K562 (cell line): ENCODE measurements at regions not wholly inside any gene's neighbourhood (a gene's known extent, or its start where the extent isn't known, plus 50 kb on each side); places are given as distances from the start of the nearest gene placed in this dataset.

ENCODE experiments used
- ATAC-seq: fragments of 200-7000 bp; cut with Tn5 transposase; 3 replicates; pipeline ENCODE4 v1.9.1; 2020; ENCODE audit warnings: moderate library complexity
- BruUV-seq: library from RNA; stranded (reverse); fragments of 400-500 nt; replicated peaks from 2 replicates; lab custom pipeline; 2021; lab: Mats Ljungman, UMichigan
- CTCF ChIA-PET: fragments of 300-600 bp; formaldehyde crosslinking; extraction: SDS; loops from one replicate; lab custom pipeline; 2021; ENCODE audit warnings: low intra/inter-chr PET ratio; lab: Yijun Ruan, JAX
- POLR2A ChIA-PET: fragments of 300-600, 350-650 bp; sonication (Branson Sonifier 250); formaldehyde crosslinking; extraction: SDS; loops from one replicate; lab custom pipeline; 2021; ENCODE audit warnings: antibody characterized with exemption, inconsistent platforms; lab: Yijun Ruan, JAX
- DNase-seq, 4 experiments: peaks; one replicate each; pipeline versions ENCODE4 v3.0.0 to v3.0.0-alpha.2; 2011 to 2018; ENCODE audit warnings: low spot score in 3 of 4, mixed read lengths in 3 of 4; ENCODE audit errors: extremely low read depth in 1 of 4
- FAIRE-seq: peaks from 2 replicates; lab custom pipeline; 2011; peaks lifted over from hg19 to GRCh38; lab: Jason Lieb, UNC
- H2AFZ ChIP-seq: 2 replicates; pipeline ENCODE4 v1.6.0; 2011; ENCODE audit warnings: low read depth, low read length, control low read depth, inconsistent platforms
- H3K27ac ChIP-seq: fragments of 200-600 bp; 3 replicates; pipeline ENCODE4 v1.8.0; 2011; ENCODE audit warnings: low read depth, mild to moderate bottlenecking, control low read depth, inconsistent platforms, low read length, moderate library complexity, mixed read lengths; ENCODE audit errors: extremely low read depth
- H3K27me3 ChIP-seq, 2 experiments: fragments of 300-600 bp in 1 of 2; 2 replicates in 1 of 2; 3 replicates in 1 of 2; pipeline versions ENCODE4 v1.6.0 to v1.8.0; 2011; ENCODE audit warnings: inconsistent platforms in 2 of 2, low read length in 2 of 2, mild to moderate bottlenecking in 1 of 2, mixed read lengths in 1 of 2, moderate library complexity in 1 of 2; ENCODE audit not compliant: control insufficient read depth in 2 of 2, insufficient read depth in 2 of 2
- H3K36me3 ChIP-seq: fragments of 300-600 bp; 3 replicates; pipeline ENCODE4 v1.8.0; 2011; ENCODE audit warnings: mild to moderate bottlenecking, low read length, inconsistent platforms; ENCODE audit not compliant: control insufficient read depth, insufficient read depth
- H3K4me1 ChIP-seq, 2 experiments: fragments of 200-600 bp in 1 of 2; replicated peaks in 1 of 2; 2 replicates in 1 of 2; 3 replicates in 1 of 2; pipeline versions ENCODE4 v1.5.1 to v1.8.0; 2011; ENCODE audit warnings: inconsistent platforms in 2 of 2, low read length in 2 of 2, mild to moderate bottlenecking in 1 of 2, mixed read lengths in 1 of 2, moderate library complexity in 1 of 2; ENCODE audit not compliant: control insufficient read depth in 2 of 2, insufficient read depth in 2 of 2
- H3K4me2 ChIP-seq: 2 replicates; pipeline ENCODE4 v1.6.1; 2011; ENCODE audit warnings: low read length, control low read depth, inconsistent platforms, mixed read lengths; ENCODE audit not compliant: insufficient read depth
- H3K4me3 ChIP-seq: fragments of 200-600 bp; sonication (generic), shearing (Covaris generic); 2 replicates; pipeline ENCODE4 v1.5.1; 2016; ENCODE audit warnings: control low read depth, inconsistent platforms
- H3K79me2 ChIP-seq: fragments of 200-600 bp; 3 replicates; pipeline ENCODE4 v1.8.0; 2011; ENCODE audit warnings: low read length, inconsistent platforms; ENCODE audit not compliant: control insufficient read depth, insufficient read depth
- H3K9ac ChIP-seq, 2 experiments: 2 replicates each; pipeline versions ENCODE4 v1.6.0 to v1.6.1; 2011; ENCODE audit warnings: low read depth in 2 of 2, low read length in 2 of 2, control low read depth in 1 of 2, inconsistent platforms in 1 of 2, mild to moderate bottlenecking in 1 of 2, mixed read lengths in 1 of 2; ENCODE audit not compliant: insufficient read depth in 1 of 2
- H3K9me1 ChIP-seq: one replicate; pipeline ENCODE4 v1.6.0; 2011; ENCODE audit warnings: inconsistent platforms, mild to moderate bottlenecking, low read length, moderate library complexity; ENCODE audit not compliant: control insufficient read depth, insufficient read depth
- H3K9me3 ChIP-seq: replicated peaks from 2 replicates; pipeline ENCODE4 v1.5.1; 2011; ENCODE audit warnings: low read depth, low read length, inconsistent platforms; ENCODE audit not compliant: control insufficient read depth, insufficient read depth
- H4K20me1 ChIP-seq: replicated peaks from 2 replicates; pipeline ENCODE4 v1.6.1; 2011; ENCODE audit warnings: low read length, inconsistent platforms, mixed read lengths; ENCODE audit not compliant: control insufficient read depth, insufficient read depth
- BRD9 ChIP-seq: fragments of 450-650 bp; IDR thresholded peaks from 2 replicates; pipeline ENCODE4 v1.6.1; 2018; ENCODE audit warnings: low read depth; ENCODE audit not compliant: partially characterized antibody
- FUS ChIP-seq: fragments of 200-400 bp; formaldehyde crosslinking; optimal IDR thresholded peaks from 2 replicates; pipeline ENCODE3; 2017; ENCODE audit warnings: low read depth, low read length
- HEY1 ChIP-seq: fragments of 250-450 bp; sonication (Bioruptor Pico); IDR thresholded peaks from 2 replicates; pipeline ENCODE4 v1.5.0; 2020; ENCODE audit warnings: mild to moderate bottlenecking, moderate library complexity, borderline replicate concordance
- HLTF ChIP-seq: fragments of 450-650 bp; IDR thresholded peaks from 2 replicates; pipeline ENCODE4 v1.6.1; 2016
- JUNB ChIP-seq: fragments of 450-650 bp; formaldehyde crosslinking; conservative IDR thresholded peaks from 2 replicates; pipeline ENCODE4 v1.4.0; 2020; ENCODE audit warnings: mild to moderate bottlenecking
- KLF1 ChIP-seq: fragments of 450-650 bp; IDR thresholded peaks from 2 replicates; pipeline ENCODE4 v1.6.1; 2016; ENCODE audit warnings: missing genetic modification characterization, missing compliant biosample characterization
- LCOR ChIP-seq: sonication (generic); formaldehyde crosslinking; IDR thresholded peaks from 2 replicates; pipeline ENCODE4 v1.8.0; 2022; ENCODE audit warnings: mild to moderate bottlenecking, missing genetic modification reagents
- NEUROD1 ChIP-seq: fragments of 150-350 bp; IDR thresholded peaks from 2 replicates; pipeline ENCODE4 v1.6.1; 2014; ENCODE audit warnings: borderline replicate concordance, low read length, low read depth; ENCODE audit not compliant: partially characterized antibody
- NR2F6 ChIP-seq: fragments of 450-650 bp; formaldehyde crosslinking; IDR thresholded peaks from 2 replicates; pipeline ENCODE4 v1.4.0; 2020; ENCODE audit warnings: mild to moderate bottlenecking
- POLR2G ChIP-seq: fragments of 200-400 bp; formaldehyde crosslinking; IDR thresholded peaks from 2 replicates; pipeline ENCODE4 v1.6.1; 2017; ENCODE audit warnings: low read depth, mild to moderate bottlenecking, antibody characterized with exemption, low read length, moderate library complexity
- POLR2H ChIP-seq: IDR thresholded peaks from 2 replicates; pipeline ENCODE4 v1.6.1; 2016; ENCODE audit warnings: missing genetic modification characterization, low read depth, mild to moderate bottlenecking, control low read depth, missing compliant biosample characterization, moderate library complexity
- RAD21 ChIP-seq, 2 experiments: fragments of 250-450 bp in 1 of 2; fragments of 450-650 bp in 1 of 2; sonication (Bioruptor Pico) in 1 of 2; formaldehyde crosslinking in 1 of 2; IDR thresholded peaks in 1 of 2; conservative IDR thresholded peaks in 1 of 2; 2 replicates each; pipeline versions ENCODE4 v1.4.0 to v1.8.0; 2020 to 2022; ENCODE audit warnings: mild to moderate bottlenecking in 2 of 2, moderate library complexity in 1 of 2
- RBM25 ChIP-seq: fragments of 200-400 bp; formaldehyde crosslinking; IDR thresholded peaks from 2 replicates; pipeline ENCODE4 v1.6.1; 2018; ENCODE audit warnings: low read length, low read depth, moderate library complexity; ENCODE audit not compliant: severe bottlenecking
- SMAD4 ChIP-seq: fragments of 250-450 bp; sonication (Bioruptor Pico); conservative IDR thresholded peaks from 2 replicates; pipeline ENCODE4 v1.8.0; 2021; ENCODE audit warnings: inconsistent platforms, mild to moderate bottlenecking, moderate library complexity
- ZNF282 ChIP-seq: sonication (generic); formaldehyde crosslinking; IDR thresholded peaks from 2 replicates; pipeline ENCODE4 v1.8.1; 2023; ENCODE audit warnings: missing genetic modification reagents
- ZNF785 ChIP-seq: fragments of 250-450 bp; sonication (Bioruptor Pico); IDR thresholded peaks from 2 replicates; pipeline ENCODE4 v1.4.0; 2020; ENCODE audit warnings: mild to moderate bottlenecking
- WGBS: fragments of 100-300 bp; shearing (Covaris generic); methylation state at CpG from one replicate; pipeline ENCODE4 v1.1.6; 2016; ENCODE audit warnings: low coverage, mixed read lengths; ENCODE audit not compliant: insufficient coverage; ENCODE audit errors: missing lambda C conversion rate; 5-methylcytosine and 5-hydroxymethylcytosine counted together
- in situ Hi-C: fragments of 300-500 bp; cut with MboI; formaldehyde crosslinking; loops from 4 replicates; pipeline ENCODE4 v1.15.0; 2018; ENCODE audit warnings: inconsistent platforms, mixed read lengths
- intact Hi-C: fragments of 100-400 bp; cut with micrococcal nuclease; formaldehyde crosslinking; loops from 2 replicates; pipeline ENCODE4 v1.14.2; 2022
- TF ChIP-seq, protein P1 (sequence below): fragments of 200-800 bp; sonication (Bioruptor generic); IDR thresholded peaks from 2 replicates; pipeline ENCODE4 v1.6.1; 2017; ENCODE audit warnings: missing genetic modification characterization, missing compliant biosample characterization
- TF ChIP-seq, protein P2 (sequence below), 2 experiments: fragments of 450-650 bp in 1 of 2; sonication (generic) in 1 of 2; formaldehyde crosslinking in 1 of 2; IDR thresholded peaks in 1 of 2; conservative IDR thresholded peaks in 1 of 2; 2 replicates each; pipeline versions ENCODE4 v1.6.1 to v1.8.1; 2016 to 2023; ENCODE audit warnings: mild to moderate bottlenecking in 2 of 2, moderate library complexity in 2 of 2, inconsistent platforms in 1 of 2, missing genetic modification reagents in 1 of 2

DNA sequence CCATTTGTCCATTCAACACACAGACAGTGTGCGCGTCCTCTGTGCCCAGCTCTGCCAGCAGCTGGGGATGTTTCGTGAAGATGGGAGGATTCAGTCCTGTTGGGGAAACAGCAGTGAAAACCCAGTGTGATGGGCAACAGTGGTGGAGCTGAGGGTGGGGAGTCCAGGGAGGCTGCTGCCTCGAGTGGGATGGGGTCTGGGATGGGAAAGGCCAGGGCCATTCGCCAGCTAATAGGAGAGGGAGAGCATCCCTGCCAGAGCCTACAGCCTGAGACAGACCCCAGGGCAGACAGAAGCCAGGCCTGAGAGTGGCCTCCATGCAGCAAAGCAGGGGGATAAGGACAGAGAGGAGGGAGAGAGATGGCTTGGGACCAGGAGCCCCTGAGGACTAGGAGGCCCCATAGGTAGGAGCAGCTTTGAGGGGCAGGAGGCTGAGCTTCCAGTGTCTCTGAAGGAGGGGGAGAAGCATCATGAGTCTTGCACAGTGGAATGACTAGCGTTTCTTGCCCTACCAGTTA, 252.6 kb downstream of the NPHP4 start:
- no peak overlapping the region for H3K27ac ChIP-seq
- no peaks in the 10 kb centered on the region; the same call in 1 of the 2 replicates for H4K20me1 ChIP-seq
- no peaks in the 10 kb centered on the region for H3K9me3 ChIP-seq
- DNase-seq (no peak), FAIRE-seq (no peak), ATAC-seq (no peak)
- H3K9me1 ChIP-seq = no peaks in the 10 kb centered on the region
- H3K4me2 ChIP-seq = no peak overlapping the region
- POLR2A ChIA-PET = no interaction called here
- H3K9ac ChIP-seq = no peak overlapping the region
- no peaks in the 10 kb centered on the region for H3K36me3 ChIP-seq
- peaks cover 0 to 21% of the 10 kb centered on the region in 2 experiments; a peak in 2 of 5 replicates for H3K27me3 ChIP-seq
- WGBS = 2% methylated on average over 6 of the region's 6 CpGs
- H3K4me3 ChIP-seq = no peak overlapping the region
- intact Hi-C loops = loop anchor here (10.0 kb wide), 1 partner anchor 1825 kb away; no protein-coding TSS in a partner anchor
- H3K4me1 ChIP-seq = 0 out of 5 replicates have a peak, but pooled peaks cover 0 to 3% of the 10 kb centered on the region in 2 experiments
- BruUV-seq = no TSS peak
- in situ Hi-C loops = no loop called here
- TF ChIP-seq ZNF785 (no peak), HEY1 (CRISPR knock-in tag) (no peak), BRD9 (no peak), RAD21 (CRISPR knock-in tag; conservative IDR thresholded peaks at IDR 0.05 in 1 of 2, IDR thresholded peaks at IDR 0.05 in 1 of 2) (no peak), NR2F6 (CRISPR knock-in tag) (no peak), POLR2H (no peak), SMAD4 (CRISPR knock-in tag) (no peak), JUNB (CRISPR knock-in tag) (no peak), POLR2G (no peak), RBM25 (no peak), ZNF282 (CRISPR knock-in tag) (no peak), KLF1 (tag) (no peak), LCOR (CRISPR knock-in tag) (no peak), NEUROD1 (no peak), HLTF (no peak), FUS (no peak)
- TF ChIP-seq, protein P1, sequence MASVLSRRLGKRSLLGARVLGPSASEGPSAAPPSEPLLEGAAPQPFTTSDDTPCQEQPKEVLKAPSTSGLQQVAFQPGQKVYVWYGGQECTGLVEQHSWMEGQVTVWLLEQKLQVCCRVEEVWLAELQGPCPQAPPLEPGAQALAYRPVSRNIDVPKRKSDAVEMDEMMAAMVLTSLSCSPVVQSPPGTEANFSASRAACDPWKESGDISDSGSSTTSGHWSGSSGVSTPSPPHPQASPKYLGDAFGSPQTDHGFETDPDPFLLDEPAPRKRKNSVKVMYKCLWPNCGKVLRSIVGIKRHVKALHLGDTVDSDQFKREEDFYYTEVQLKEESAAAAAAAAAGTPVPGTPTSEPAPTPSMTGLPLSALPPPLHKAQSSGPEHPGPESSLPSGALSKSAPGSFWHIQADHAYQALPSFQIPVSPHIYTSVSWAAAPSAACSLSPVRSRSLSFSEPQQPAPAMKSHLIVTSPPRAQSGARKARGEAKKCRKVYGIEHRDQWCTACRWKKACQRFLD (CRISPR knock-in tag) = no peak
- TF ChIP-seq, protein P2, sequence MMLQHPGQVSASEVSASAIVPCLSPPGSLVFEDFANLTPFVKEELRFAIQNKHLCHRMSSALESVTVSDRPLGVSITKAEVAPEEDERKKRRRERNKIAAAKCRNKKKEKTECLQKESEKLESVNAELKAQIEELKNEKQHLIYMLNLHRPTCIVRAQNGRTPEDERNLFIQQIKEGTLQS (IDR thresholded peaks at IDR 0.05) = no peak
- TF ChIP-seq, protein P2 (CRISPR knock-in tag; conservative IDR thresholded peaks at IDR 0.05) = no peak
- H3K79me2 ChIP-seq = no peaks in the 10 kb centered on the region
- CTCF ChIA-PET = interaction anchor here (0.7 kb wide), 1 partner anchor 1684 kb away, joined by 3 read pairs; no protein-coding TSS in a partner anchor
- H2AFZ ChIP-seq = no peak overlapping the region
